Caco-2 (cell line): ENCODE measurements at regions not wholly inside any gene's neighbourhood (a gene's known extent, or its start where the extent isn't known, plus 50 kb on each side); places are given as distances from the start of the nearest gene placed in this dataset.

Experiments
- BruUV-seq: library from RNA; stranded (reverse); fragments of 400-500 nt; replicated peaks from 2 replicates; lab custom pipeline; 2021; lab: Mats Ljungman, UMichigan
- CTCF ChIA-PET: fragments of 300-600 bp; sonication (Branson Sonifier 250); formaldehyde crosslinking; loops from one replicate; lab custom pipeline; 2022; ENCODE audit warnings: antibody characterized with exemption; lab: Charles Lee
- POLR2A ChIA-PET: fragments of 300-600 bp; sonication (Branson Sonifier 250); formaldehyde crosslinking; loops from one replicate; lab custom pipeline; 2022; ENCODE audit warnings: antibody characterized with exemption; lab: Charles Lee
- DNase-seq, 2 experiments: peaks; one replicate each; pipeline versions ENCODE4 v3.0.0 to v3.0.0-alpha.2; 2020 to 2022
- H3K27me3 ChIP-seq: replicated peaks from 2 replicates; pipeline ENCODE4 v1.6.0; 2011; ENCODE audit warnings: low read length; ENCODE audit not compliant: control insufficient read depth, insufficient read depth
- H3K36me3 ChIP-seq: 2 replicates; pipeline ENCODE4 v1.5.1; 2011; ENCODE audit warnings: low read length; ENCODE audit not compliant: control insufficient read depth, insufficient read depth
- H3K4me1 ChIP-seq: fragments of 250-450 bp; sonication (Bioruptor Pico); 2 replicates; pipeline ENCODE4 v1.5.1; 2020; ENCODE audit warnings: mild to moderate bottlenecking
- H3K4me3 ChIP-seq: 2 replicates; pipeline ENCODE4 v1.5.1; 2011; ENCODE audit warnings: low read depth, mild to moderate bottlenecking, control low read depth, low read length
- H3K9me3 ChIP-seq: fragments of 250-450 bp; sonication (Bioruptor Pico); 2 replicates; pipeline ENCODE4 v1.5.1; 2020; ENCODE audit warnings: mild to moderate bottlenecking, moderate library complexity
- H3K27ac Mint-ChIP-seq: one replicate; pipeline ENCODE4 v1.8.0; 2022; ENCODE audit warnings: mixed read lengths; ENCODE audit not compliant: unreplicated experiment
- H3K27me3 Mint-ChIP-seq: one replicate; pipeline ENCODE4 v1.8.0; 2022; ENCODE audit warnings: mixed read lengths; ENCODE audit not compliant: insufficient read depth, unreplicated experiment
- H3K36me3 Mint-ChIP-seq: one replicate; pipeline ENCODE4 v1.8.0; 2022; ENCODE audit warnings: mild to moderate bottlenecking, mixed read lengths; ENCODE audit not compliant: insufficient read depth, unreplicated experiment
- H3K4me1 Mint-ChIP-seq: one replicate; pipeline ENCODE4 v1.8.0; 2022; ENCODE audit warnings: low read depth, mixed read lengths; ENCODE audit not compliant: unreplicated experiment
- H3K4me3 Mint-ChIP-seq: one replicate; pipeline ENCODE4 v1.8.0; 2022; ENCODE audit warnings: mild to moderate bottlenecking, moderate library complexity, mixed read lengths; ENCODE audit not compliant: unreplicated experiment
- H3K9me3 Mint-ChIP-seq: one replicate; pipeline ENCODE4 v1.8.0; 2022; ENCODE audit warnings: mixed read lengths; ENCODE audit not compliant: unreplicated experiment
- intact Hi-C: fragments of 100-400 bp; cut with micrococcal nuclease; formaldehyde crosslinking; loops from one replicate; pipeline ENCODE4 v1.10.0; 2022; ENCODE audit not compliant: unreplicated experiment
- TF ChIP-seq, protein P1 (sequence below), 2 experiments: fragments of 200-600 bp in 1 of 2; IDR thresholded peaks; 1 replicate in 1 of 2; 2 replicates in 1 of 2; pipeline versions ENCODE4 v1.5.1 to v1.8.0; 2011 to 2022; ENCODE audit warnings: antibody characterized with exemption in 1 of 2, control low read depth in 1 of 2, inconsistent platforms in 1 of 2, low read depth in 1 of 2, low read length in 1 of 2, mild to moderate bottlenecking in 1 of 2, moderate library complexity in 1 of 2; ENCODE audit not compliant: insufficient read depth in 1 of 2, severe bottlenecking in 1 of 2, unreplicated experiment in 1 of 2

DNA sequence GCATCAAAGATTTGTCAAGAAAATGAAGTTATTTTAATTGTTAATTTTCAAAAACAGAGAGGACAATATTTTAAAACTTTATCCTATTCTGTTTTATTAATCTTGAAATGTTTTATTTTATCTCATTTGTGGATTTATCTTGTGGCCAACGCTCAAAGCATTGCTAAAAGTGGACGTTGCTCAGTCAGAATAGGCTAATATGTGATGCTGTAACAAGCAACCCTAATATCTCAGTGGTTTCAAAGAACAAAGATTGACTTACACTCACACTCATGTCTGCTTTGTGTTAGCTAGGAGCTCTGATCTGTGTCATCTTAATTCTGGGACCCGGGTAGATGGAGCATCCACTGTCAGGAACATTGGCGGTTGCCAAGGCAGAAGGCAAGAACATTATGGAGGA lies 86.0 kb upstream of the PLCL2 start:
- intact Hi-C loops: no loop called here
- H3K4me1 Mint-ChIP-seq: no peaks in the 10 kb centered on the region
- H3K36me3 Mint-ChIP-seq: no peaks in the 10 kb centered on the region
- Histone ChIP-seq H3K36me3 (no peaks in the 10 kb centered on the region), H3K27me3 (no peaks in the 10 kb centered on the region; the same call in 1 of the 2 replicates), H3K4me1 (no peaks in the 10 kb centered on the region), H3K4me3 (no peak overlapping the region), H3K9me3 (no peaks in the 10 kb centered on the region)
- no peak for DNase-seq
- TF ChIP-seq, protein P1, sequence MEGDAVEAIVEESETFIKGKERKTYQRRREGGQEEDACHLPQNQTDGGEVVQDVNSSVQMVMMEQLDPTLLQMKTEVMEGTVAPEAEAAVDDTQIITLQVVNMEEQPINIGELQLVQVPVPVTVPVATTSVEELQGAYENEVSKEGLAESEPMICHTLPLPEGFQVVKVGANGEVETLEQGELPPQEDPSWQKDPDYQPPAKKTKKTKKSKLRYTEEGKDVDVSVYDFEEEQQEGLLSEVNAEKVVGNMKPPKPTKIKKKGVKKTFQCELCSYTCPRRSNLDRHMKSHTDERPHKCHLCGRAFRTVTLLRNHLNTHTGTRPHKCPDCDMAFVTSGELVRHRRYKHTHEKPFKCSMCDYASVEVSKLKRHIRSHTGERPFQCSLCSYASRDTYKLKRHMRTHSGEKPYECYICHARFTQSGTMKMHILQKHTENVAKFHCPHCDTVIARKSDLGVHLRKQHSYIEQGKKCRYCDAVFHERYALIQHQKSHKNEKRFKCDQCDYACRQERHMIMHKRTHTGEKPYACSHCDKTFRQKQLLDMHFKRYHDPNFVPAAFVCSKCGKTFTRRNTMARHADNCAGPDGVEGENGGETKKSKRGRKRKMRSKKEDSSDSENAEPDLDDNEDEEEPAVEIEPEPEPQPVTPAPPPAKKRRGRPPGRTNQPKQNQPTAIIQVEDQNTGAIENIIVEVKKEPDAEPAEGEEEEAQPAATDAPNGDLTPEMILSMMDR (IDR thresholded peaks at IDR 0.05; ENCODE audit: insufficient read depth in 1 of 2, low read depth in 1 of 2, low read length in 1 of 2, severe bottlenecking in 1 of 2, unreplicated experiment in 1 of 2): no peak
- ChIA-PET CTCF (no interaction called here), POLR2A (no interaction called here)
- no peak overlapping the region for H3K27ac Mint-ChIP-seq
- no peaks in the 10 kb centered on the region for H3K9me3 Mint-ChIP-seq
- peaks cover 15% of the 10 kb centered on the region for H3K27me3 Mint-ChIP-seq
- no peak overlapping the region for H3K4me3 Mint-ChIP-seq
- no TSS peak for BruUV-seq

DNA sequence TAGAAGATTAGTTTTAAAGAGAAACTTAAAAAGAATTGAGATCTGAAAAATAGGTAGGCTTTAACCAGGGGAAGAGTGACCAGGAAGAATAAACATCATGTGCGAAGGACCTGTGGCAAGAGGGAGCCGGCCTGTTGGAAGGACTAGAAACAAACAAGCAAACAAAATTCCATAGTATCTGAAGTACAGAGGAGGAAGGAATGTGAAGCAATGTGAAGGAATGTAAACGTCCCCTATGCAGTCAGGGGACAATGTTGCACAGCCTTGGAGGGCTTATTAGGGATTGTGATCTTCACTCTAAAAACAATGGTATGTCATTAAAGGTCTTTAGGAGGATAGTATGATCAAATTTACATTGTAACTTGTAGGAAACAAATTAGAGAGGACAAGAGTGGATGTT lies 84.4 kb upstream of the PLCL2 start:
- intact Hi-C loops: no loop called here
- no peak overlapping the region for H3K27ac Mint-ChIP-seq
- H3K27me3 ChIP-seq: no peaks in the 10 kb centered on the region; the same call in 1 of the 2 replicates
- POLR2A ChIA-PET: no interaction called here
- peaks cover 24% of the 10 kb centered on the region for H3K27me3 Mint-ChIP-seq
- H3K9me3 ChIP-seq: no peaks in the 10 kb centered on the region
- no peaks in the 10 kb centered on the region for H3K4me1 ChIP-seq
- H3K36me3 ChIP-seq: no peaks in the 10 kb centered on the region
- H3K4me1 Mint-ChIP-seq: no peaks in the 10 kb centered on the region
- BruUV-seq: no TSS peak
- no peak overlapping the region for H3K4me3 Mint-ChIP-seq
- TF ChIP-seq, protein P1 (IDR thresholded peaks at IDR 0.05; ENCODE audit: insufficient read depth in 1 of 2, low read depth in 1 of 2, low read length in 1 of 2, severe bottlenecking in 1 of 2, unreplicated experiment in 1 of 2): no peak
- H3K4me3 ChIP-seq: no peak overlapping the region
- no peaks in the 10 kb centered on the region for H3K9me3 Mint-ChIP-seq
- H3K36me3 Mint-ChIP-seq: no peaks in the 10 kb centered on the region
- CTCF ChIA-PET: no interaction called here
- no peak for DNase-seq

DNA sequence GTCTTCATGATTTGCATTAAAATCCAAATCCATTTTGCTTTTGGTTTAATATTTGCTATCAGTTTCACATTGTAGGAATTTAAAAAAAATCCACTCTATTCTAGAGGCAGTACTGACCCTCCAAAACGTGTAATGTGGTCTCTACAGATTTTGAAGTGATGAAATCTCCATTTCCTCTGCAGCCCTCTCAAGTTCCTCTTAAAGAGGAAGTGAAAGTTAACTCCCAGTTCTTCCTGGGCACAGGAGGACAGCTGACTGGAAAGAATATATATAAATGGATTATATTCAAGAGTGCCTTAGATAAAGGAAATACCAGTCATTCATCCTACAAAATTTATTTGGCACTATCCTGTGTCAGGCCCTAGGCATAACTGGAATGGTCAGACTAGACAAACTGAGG lies 83.5 kb upstream of the PLCL2 start:
- Mint-ChIP-seq H3K4me1 (no peaks in the 10 kb centered on the region), H3K9me3 (no peaks in the 10 kb centered on the region), H3K27me3 (peaks cover 27% of the 10 kb centered on the region), H3K36me3 (no peaks in the 10 kb centered on the region), H3K4me3 (no peak overlapping the region), H3K27ac (no peak overlapping the region)
- H3K27me3 ChIP-seq: no peaks in the 10 kb centered on the region; the same call in 1 of the 2 replicates
- intact Hi-C loops: no loop called here
- no peak for DNase-seq
- ChIA-PET POLR2A (no interaction called here), CTCF (no interaction called here)
- no peaks in the 10 kb centered on the region for H3K4me1 ChIP-seq
- TF ChIP-seq, protein P1 (IDR thresholded peaks at IDR 0.05; ENCODE audit: insufficient read depth in 1 of 2, low read depth in 1 of 2, low read length in 1 of 2, severe bottlenecking in 1 of 2, unreplicated experiment in 1 of 2): no peak
- no peak overlapping the region for H3K4me3 ChIP-seq
- no TSS peak for BruUV-seq
- H3K9me3 ChIP-seq: no peaks in the 10 kb centered on the region
- no peaks in the 10 kb centered on the region for H3K36me3 ChIP-seq
